HG03095 (cell line): ENCODE measurements at regions not wholly inside any gene's neighbourhood (a gene's known extent, or its start where the extent isn't known, plus 50 kb on each side); places are given as distances from the start of the nearest gene placed in this dataset.
"Not testable (repeated sequence)": the region's sequence is repeated elsewhere in the genome, so short reads cannot be mapped to it uniquely, and the experiment has no call there.

ENCODE experiments used
- ATAC-seq: cut with Tn5 transposase; IDR thresholded peaks from one replicate; pipeline ENCODE4 v1.9.1; 2021; ENCODE audit warnings: moderate library complexity; ENCODE audit not compliant: unreplicated experiment

DNA sequence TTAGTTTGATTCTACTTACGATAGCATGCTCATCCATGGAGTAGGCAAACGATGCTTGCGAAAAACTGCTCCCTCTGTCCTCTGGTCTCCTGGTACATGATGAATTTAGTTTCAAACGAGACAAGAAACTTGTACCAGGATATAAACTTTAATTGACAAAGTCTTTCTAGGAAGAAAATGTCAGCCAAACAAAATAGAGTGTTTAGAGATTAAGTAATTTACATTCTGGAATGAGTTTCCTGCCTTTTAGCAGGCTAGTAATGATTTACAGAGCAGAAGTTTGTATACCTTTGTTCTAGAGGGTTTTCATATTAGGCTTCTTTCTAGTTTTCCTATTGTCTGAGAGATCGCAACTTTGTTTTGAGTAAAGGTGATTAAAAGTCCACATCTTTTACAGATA, 206.9 kb downstream of the RPL10L start:
- ATAC-seq, result no peak

DNA sequence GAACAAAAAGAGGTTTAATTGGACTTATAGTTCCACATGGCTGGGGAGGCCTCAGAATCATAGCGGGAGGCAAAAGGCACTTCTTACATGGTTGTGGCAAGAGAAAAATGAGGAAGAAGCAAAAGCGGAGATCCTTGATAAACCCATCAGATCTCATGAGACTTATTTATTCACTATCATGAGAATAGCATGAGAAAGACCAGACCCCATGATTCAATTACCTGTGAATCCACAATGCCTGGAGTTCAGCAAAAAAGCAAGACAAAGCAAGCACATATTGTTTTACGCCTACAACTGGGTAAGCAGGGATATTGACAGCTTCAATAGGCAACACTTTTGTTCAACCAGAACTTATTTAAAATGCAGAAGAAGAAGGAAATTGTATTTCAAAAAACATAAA, 218.2 kb downstream of the RPL10L start:
- no peak for ATAC-seq

DNA sequence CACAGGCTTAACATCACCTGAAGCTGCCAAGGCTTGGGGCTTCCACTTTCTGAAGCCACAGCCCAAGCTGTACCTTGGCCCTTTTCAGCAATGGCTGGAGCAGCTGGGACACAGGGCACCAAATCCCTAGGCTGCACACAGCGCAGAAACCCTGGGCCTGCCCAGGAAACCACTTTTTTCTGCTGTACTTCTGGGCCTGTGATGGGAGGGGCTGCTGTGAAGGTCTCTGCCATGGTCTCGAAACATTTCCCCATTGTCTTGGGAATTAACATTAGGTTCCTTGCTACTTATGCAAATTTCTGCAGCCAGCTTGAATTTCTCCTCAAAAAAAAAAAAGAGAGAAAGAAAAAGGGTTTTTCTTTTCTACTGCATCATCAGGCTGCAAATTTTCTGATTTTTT, 219.1 kb downstream of the RPL10L start:
- ATAC-seq, result no peak

DNA sequence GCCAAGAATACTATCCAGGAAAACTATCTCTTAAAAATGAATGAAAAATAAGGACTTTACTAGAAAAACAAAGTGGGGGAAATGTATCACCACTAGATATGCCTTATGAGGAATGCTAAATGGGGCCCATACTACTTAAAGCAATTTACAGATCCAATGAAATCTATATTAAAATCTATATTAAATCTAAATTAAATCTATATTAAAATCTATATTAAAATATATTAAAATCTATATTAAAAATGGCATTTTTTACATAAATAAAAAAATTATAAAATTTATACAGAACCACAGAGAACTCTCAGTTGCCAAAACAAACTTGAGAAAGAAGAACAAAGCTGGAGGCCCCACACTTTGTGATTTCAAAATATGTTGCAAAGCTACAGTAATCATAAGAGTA, 234.5 kb downstream of the RPL10L start:
- ATAC-seq, result no peak

DNA sequence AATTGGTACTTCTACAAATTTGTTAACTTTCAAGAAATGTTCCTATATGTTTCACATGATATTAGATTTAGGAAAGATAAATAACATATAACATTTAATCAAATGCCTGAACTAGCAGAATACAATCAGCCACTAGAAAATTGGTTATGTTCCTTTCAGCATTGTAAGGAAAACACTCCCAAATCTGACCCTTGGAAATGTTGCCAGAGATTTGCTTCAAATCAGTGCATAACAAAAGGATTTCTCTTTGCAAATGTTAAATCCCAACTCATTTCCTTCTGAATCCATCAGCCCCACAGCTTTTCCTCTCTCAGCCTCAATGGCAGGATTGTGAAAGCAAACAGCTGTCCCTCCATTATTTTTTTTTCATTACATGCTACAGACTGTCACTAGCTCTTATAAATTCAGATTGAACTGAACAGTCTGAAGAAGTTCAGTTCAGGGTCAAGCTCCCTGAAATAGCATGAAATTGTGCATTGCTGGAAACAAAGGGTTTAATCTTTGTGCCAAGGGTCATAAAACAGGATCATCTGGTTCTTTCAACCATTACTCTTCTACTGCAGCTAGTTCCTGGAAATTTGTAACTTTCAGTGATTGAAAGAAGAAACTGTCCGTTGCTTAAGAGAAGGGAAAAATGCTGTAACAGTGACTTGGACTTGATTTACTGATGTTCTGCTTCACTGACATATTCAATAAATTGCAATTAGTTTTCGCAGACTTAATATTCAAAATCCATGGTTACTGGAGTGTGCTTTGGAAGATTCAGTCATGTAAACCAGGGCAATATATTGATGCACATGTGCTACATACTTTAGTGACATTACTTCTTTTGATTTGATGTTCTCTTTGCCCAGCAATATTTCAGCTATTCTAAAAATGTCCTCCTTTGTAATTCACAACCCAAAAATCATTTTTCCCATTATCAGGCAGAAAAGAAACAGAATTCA, 246.4 kb downstream of the RPL10L start:
- ATAC-seq, result no peak

DNA sequence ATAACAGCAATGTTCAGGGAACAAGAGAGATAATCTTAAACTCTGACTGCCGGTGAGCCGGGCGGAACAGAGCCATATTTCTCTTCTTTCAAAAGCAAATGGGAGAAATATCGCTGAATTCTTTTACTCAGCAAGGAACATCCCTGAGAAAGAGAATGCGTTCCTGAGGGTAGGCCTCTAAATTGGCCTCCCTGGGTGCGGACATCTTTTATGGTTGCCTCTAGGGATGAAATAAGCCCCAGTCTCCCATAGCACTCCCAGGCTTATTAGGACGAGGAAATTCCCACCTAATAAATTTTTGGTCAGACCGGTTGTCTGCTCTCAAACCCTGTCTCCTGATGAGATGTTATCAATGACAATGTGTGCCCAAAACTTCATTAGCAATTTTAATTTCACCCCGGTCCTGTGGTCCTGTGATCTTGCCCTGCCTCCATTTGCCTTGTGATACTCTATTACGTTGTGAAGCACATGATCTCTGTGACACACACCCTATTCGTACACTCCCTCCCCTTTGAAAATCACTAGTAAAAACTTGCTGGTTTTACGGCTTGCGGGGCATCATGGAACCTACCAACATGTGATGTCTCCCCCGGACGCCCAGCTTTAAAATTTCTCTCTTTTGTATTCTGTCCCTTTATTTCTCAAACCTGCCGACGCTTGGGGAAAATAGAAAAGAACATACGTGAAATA, 249.4 kb downstream of the RPL10L start:
- ATAC-seq, result not testable (repeated sequence)

DNA sequence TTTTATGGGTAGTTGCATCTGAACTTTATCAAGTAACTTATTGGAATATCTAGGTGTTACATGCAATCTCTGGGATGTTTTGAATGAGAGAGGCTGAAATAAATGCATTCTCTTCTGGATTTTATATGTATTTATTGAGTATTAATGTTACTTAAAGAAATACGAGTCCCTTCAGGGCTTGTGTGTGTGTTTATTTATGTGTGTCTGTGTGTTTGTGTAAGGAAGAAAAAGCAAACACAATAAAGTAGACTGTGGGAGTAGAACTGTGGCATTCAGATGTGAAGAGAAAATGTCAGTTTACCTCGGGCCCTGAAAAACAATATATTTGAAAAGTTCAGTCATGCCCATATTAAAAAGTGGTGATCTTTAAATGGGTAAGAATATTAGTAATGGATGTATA, 250.5 kb downstream of the RPL10L start:
- ATAC-seq, result no peak

DNA sequence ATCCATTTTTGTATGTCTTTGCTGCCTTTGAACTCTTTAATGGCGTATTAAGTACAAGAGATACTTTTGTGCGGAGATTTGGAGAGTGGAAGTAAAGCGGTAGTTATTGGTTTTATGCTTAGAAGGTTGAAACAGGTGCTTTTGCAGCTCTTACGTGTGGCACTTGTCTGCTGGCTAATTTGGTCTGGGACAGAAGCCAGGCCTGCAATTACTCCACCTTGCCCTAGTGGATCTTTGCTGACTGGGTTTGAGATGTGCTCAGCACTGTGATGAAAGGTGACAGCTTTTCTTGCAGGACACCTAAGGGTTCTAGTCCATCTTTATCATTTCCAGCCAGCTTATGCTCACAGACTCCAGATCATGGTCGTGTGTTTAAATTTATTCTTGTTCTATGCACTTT, 252.5 kb downstream of the RPL10L start:
- no peak for ATAC-seq

DNA sequence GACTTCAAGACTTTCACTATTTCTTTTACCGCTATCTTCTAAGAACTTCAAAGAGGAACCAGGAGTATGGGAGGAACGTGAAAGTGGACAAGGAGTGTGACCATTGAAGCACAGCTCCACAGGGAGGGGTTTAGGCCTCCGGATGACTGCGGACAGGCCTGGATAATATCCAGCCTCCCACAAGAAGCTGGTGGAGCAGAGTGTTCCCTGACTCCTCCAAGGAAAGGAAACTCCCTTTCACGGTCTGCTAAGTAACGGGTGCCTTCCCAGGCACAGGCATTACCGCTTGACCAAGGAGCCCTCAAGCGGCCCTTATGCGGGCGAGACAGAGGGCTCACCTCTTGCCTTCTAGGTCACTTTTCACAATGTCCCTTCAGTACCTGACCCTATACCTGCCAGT, 267.0 kb downstream of the RPL10L start:
- no peak for ATAC-seq

DNA sequence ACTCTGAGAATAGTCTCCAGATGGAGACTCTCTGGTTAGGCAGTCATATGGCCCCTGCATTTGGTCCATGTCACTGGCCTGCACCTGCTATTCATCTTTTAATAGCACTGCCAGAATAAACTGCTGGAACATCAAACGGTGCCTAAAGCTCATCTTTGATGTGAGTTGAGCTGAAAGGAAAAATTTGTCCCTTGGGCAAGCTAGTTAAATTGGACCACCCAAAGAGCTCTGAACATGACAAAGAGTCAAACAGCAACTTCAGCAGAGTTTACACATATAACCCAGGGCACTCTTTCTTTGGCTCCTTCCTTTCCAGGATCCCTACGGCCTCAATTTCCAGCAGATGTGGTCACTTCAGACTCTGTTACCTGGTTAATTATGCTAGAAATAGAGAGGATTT, 269.9 kb downstream of the RPL10L start:
- no peak for ATAC-seq

DNA sequence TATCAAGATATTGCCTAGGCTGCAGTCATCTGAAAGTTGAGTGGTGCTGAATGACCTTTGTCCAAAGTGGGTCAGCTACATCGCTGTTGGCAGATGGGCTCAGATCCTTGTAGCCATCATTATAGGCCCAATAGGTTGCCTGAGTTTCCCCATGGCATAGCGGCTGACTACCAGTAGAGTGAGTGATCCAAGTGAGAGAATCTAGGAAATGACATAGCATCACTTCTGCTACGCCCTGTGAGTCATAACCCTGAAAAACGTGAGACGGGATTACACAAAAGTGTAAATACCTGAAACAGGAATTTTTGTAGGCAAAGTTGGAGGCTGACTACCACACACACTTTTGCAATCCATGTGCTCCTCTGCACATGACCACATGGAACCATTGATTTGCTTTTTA, 273.3 kb downstream of the RPL10L start:
- no peak for ATAC-seq

DNA sequence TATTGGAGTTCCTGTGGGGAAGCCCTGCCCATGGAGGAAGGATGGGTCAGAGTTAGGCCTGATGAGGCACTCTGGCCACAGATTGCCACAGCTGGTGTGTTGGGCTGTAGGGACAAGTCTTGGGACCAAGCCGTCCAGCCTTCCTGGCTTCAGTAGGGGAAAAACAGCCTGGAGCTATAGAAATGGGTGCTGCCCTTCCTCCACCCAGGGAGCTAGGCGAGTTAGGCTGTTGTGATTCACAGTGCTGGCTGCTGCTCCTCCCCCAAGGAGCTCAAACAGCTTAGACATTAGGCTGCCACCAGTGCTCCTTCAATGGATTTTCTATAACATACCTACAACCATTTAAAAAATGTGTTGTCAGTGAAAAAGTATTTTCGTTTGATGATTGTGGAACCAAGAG, 274.3 kb downstream of the RPL10L start:
- no peak for ATAC-seq

DNA sequence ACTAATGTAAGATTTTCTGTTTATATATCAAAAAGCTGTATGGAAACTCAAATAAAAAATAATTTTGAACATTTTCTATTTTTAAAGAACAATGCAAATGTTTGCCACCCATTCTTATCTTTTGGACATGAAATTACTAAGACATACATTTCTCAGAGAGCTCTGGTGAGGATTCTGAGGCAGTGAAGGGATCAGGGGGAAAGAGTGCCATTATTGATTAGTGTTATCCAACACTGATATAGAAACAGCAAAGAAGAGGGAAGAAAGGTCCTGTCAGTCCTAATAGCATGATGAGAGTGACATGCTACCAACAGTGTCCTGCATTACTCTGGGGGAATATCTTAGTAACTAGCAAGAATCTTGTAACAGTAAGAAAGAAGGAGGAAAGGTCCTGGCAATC, 282.2 kb downstream of the RPL10L start:
- ATAC-seq, result no peak

DNA sequence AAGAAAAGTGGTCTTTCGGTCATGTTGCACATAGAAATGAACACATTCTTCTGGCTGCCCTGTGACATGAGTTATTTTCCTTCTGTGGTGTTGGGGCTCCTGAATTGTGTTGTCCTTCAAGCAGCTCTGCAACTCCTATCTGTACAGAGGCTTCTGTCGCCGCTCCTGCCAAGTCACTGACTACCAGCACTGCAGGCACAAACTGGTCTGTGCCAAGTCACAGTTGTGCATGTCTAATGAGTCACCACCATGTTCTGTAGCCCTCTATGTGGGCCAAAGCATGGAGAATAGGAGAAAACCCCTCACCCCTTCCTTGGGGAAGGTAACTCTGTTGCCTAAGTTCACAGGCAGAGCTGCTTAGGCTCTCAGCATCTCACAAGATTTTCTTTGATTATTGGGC, 283.3 kb downstream of the RPL10L start:
- no peak for ATAC-seq

DNA sequence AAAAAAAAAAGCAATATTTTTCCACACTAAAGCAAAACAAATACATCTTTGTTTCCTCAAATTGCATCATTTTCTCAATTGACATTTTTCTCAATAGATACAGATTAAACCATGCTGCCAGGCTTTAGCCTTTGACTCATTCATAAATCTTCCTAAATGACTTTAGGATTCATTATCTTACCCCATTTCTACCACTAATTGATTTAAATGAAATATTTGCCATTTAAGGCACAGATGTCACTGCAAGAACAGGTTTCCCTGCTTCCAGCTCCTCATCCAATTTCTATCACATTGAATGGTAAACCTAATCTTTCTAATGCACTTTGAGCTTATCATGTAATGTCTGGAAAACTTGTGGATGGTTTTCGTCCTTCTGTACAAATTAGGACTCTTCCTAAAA, 298.7 kb downstream of the RPL10L start:
- ATAC-seq, result no peak

DNA sequence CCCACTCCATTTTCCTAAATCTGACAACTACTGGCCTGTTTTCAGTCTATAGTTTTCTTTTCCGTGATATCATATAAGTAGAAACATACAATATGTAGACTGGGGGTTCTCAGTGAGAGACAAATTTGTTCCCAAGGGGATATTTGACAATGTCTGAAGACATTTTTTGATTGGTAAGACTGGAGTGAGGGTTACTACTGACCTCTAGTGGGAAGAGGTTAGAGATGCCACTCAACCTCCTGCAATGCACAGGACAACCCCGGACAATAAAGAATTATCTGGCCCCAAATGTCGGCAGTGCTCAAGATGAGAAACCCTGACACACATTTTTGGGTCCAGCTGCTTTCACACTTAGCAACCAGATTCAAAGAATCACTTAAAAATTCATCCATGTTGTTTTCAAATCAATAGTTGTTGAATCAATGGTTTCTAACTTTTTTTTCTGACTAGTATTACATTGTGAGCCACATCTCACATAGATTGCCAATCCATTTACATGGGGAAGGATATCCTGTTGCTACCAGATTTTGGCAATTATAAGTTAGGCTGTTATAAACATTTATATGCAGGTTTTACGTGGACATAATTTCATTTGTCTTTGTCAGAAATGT, 307.1 kb downstream of the RPL10L start:
- no peak for ATAC-seq

DNA sequence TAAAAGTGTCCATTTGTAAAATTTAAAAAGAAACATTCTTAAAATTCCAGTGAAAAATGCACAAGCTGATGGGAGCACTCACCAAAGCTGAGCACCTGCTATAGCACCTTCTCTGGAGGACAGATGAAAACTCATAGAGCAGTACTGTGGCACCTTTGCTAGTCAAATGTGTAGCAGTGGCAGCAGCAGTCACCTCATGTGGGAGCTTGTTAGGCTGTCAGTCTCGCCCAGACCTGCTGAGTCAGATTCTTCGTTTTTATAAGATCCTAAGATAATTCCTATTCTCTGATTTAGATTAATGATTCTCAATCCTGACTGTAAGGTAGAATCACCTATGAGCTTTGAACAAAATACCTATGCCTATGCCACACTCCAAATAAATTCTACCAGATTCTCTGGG, 325.8 kb downstream of the RPL10L start:
- ATAC-seq, result no peak

DNA sequence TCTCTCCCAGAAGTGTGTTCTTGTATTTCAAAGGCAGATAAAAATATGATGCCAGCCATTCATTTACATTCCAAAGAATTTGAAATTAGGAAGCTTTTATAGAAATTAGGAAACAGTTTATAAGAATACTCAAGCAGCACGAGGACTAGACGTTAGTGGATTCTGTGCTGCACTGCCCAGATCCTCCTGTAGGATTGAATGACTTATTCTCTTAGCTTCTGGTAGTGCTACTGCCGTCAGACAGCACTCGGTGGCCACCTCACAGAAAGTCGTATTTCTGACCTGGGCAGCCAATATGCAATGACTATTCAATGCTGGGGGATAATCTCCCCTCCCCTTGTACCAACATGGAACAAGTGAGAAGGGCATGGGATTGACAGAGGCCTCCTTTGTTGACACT, 326.4 kb downstream of the RPL10L start:
- no peak for ATAC-seq

DNA sequence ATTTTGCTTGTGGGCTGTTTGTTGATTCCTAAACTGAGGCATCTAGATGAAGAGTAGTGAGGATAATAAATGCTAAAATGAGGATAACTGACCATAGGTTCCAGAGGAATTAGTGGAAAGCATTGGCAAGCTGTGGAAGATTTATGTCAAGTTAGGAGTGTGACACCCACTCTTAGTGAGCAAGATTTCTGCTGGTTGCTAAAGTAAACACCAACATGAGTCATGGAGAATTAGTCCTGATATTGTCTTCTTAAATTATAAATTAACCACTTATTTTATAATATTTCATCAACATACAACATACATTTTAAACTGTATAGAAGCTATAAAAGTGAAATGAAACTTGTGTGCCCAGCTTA, 328.2 kb downstream of the RPL10L start:
- no peak for ATAC-seq

DNA sequence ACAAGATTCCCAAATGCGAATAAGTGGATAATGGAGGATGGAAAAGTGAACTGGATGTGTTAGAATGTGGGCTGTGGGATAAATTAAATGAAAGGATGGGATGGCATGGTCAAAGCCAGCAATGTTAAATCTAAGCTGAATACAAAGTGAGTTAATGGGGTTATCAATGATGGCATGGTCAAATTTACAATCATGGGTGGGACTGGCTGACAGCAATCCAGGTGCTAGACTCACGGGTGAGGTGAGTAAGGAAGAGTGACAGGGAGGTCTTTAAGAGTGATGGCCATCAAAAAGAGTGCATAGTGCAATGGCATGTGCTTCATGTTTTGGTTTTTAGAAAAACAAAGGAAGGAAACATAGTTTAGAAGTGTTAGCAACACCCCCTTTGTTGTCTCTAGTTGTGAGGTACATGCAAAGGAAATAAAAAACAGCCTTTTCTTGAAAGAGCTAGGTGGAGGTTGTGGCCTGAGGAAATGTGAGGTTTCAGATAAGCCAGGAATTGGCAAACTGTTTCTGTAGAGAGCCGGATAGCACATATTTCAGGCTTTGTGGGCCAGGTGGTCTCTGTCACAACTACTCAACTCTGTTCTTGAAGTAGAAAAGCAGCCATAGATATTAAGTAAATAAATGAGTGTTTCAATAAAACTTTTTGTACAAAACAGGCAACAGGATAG, 328.7 kb downstream of the RPL10L start:
- ATAC-seq, result no peak

DNA sequence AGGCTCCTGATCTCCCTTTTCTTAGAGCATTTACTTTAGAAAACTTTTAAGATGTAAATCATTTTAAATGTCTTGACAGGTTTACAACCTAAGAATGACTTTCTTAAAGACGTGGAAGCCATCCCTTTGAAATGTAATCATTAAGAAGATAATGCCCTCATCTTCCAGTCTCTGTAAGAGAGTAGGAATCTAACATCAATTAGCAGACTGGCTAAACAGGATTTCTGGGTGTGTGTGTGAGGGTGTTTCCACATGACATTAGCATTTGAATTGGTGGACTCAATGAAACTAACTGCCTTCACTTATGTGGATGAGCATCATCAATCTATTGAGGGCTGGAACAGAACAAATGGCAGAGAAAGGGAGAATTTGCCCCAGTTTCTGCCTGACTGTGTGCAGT, 329.5 kb downstream of the RPL10L start:
- ATAC-seq, result no peak

DNA sequence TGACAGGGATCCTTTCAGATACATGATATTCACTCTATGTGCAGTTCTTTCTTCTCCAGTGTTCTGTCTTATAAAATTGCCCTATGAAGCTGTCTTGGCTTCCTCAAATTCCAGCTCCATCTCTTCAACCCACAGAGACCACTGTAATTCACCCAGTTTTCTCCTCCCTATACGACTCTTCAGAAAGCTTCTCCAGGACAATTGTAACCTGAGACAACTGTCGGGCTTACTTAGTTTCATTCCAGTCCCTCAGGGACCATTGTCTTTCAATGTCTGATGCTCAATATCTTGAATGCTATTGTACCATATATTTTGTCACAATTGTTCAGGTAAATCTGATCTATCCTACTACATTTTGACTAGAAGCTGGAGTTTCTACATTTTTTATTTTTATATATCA, 345.3 kb downstream of the RPL10L start:
- ATAC-seq, result no peak
